ENCODE measurements at regions not wholly inside any gene's neighbourhood (a gene's known extent, or its start where the extent isn't known, plus 50 kb on each side); places are given as distances from the start of the nearest gene placed in this dataset.

DNA sequence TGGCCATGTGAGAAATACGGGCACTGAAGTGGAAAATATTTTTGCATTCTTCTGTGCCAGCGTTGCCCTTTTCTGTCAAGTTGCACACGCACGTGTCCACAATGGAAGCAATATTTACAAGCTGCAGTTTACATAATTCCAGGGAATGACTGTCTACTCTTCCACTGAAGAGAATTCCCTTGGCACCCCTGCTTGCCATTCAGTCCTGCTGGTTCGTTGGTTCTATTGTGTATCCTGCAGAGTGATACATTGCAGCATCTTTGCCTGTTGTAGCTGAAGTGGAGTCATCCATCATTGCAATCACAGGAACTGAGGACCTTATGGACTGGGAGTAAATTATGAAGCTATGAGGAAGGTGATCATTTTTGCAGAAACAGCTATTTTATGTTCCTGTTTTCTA lies 759.4 kb downstream of the ROBO2 start:
- Histone ChIP-seq H3K4me1 (no peaks in the 10 kb centered on the region), H3K36me3 (no peaks in the 10 kb centered on the region), H3K27me3 (replicated peaks in 1 of 7) (no peaks in the 10 kb centered on the region), H3K27ac (no peak overlapping the region), H3K9me3 (no peaks in the 10 kb centered on the region), H3K4me3 (no peak overlapping the region)
- no peak for DNase-seq
- TF ChIP-seq POLR2A (IDR thresholded peaks at IDR 0.05) (no peak), POLR2AphosphoS5 (IDR thresholded peaks at IDR 0.05) (no peak), CTCF (IDR thresholded peaks at IDR 0.05 in 8 of 11, conservative IDR thresholded peaks at IDR 0.05 in 3 of 11) (no peak)
- intact Hi-C loops (cut with DNase I; ENCODE audit: low total_unique reads): no loop called here
- 74 to 87% (median 81%) methylated on average over 5 of the region's 5 CpGs for WGBS, 5 donors

DNA sequence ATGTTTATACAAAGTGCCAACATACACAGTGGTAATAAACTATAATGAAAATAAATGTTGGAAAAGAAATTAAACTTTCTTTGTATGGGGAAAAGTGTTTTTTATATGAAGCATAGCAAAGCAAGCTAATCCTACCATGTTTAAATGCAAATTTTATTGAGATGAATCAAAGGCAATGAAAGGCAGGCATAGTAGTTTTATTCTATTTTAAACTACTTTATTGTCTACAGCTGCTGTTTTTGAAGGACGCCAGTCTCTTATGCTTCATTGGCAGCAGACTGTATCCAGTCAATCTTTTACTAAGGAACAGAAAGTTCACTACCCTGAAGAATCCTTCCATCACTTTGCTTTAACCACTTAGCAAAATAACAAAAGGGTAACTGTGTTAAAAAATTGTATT lies 761.0 kb downstream of the ROBO2 start:
- no peak for DNase-seq
- no peaks in the 10 kb centered on the region for H3K27me3 ChIP-seq (replicated peaks in 1 of 7)
- intact Hi-C loops (cut with DNase I; ENCODE audit: low total_unique reads): no loop called here
- no peak for TF ChIP-seq CTCF (IDR thresholded peaks at IDR 0.05 in 8 of 11, conservative IDR thresholded peaks at IDR 0.05 in 3 of 11)
- TF ChIP-seq POLR2A (IDR thresholded peaks at IDR 0.05): no peak
- TF ChIP-seq POLR2AphosphoS5 (IDR thresholded peaks at IDR 0.05): no peak
- 71 to 93% (median 80%) methylated on average over 1 of the region's 1 CpG for WGBS, 5 donors
- no peaks in the 10 kb centered on the region for H3K9me3 ChIP-seq
- no peak overlapping the region for H3K27ac ChIP-seq
- no peaks in the 10 kb centered on the region for H3K36me3 ChIP-seq
- H3K4me3 ChIP-seq: no peak overlapping the region
- no peaks in the 10 kb centered on the region for H3K4me1 ChIP-seq

- 88 to 96% (median 93%) methylated on average over 3 of the region's 3 CpGs for WGBS, 5 donors
- Histone ChIP-seq H3K9me3 (peaks cover 0 to 3% (median 0%) of the 10 kb centered on the region in 8 donors), H3K36me3 (no peaks in the 10 kb centered on the region), H3K27me3 (replicated peaks in 1 of 7) (no peaks in the 10 kb centered on the region), H3K4me1 (no peaks in the 10 kb centered on the region), H3K27ac (no peak overlapping the region), H3K4me3 (no peak overlapping the region)
- no peak for DNase-seq
- no peak for TF ChIP-seq POLR2A (IDR thresholded peaks at IDR 0.05)
- TF ChIP-seq CTCF (IDR thresholded peaks at IDR 0.05 in 8 of 11, conservative IDR thresholded peaks at IDR 0.05 in 3 of 11): no peak
- TF ChIP-seq POLR2AphosphoS5 (IDR thresholded peaks at IDR 0.05): no peak
- intact Hi-C loops (cut with DNase I; ENCODE audit: low total_unique reads): no loop called here
Observed at GRCh38 chr3:77807312-77807711, 767.4 kb downstream of the ROBO2 start.

GRCh38 chr3:77814845-77815244 lies 774.9 kb downstream of the ROBO2 start:
- Histone ChIP-seq H3K9me3 (no peaks in the 10 kb centered on the region), H3K4me1 (no peaks in the 10 kb centered on the region), H3K27me3 (replicated peaks in 1 of 7) (no peaks in the 10 kb centered on the region), H3K4me3 (no peak overlapping the region), H3K36me3 (no peaks in the 10 kb centered on the region), H3K27ac (no peak overlapping the region)
- TF ChIP-seq CTCF (IDR thresholded peaks at IDR 0.05 in 8 of 11, conservative IDR thresholded peaks at IDR 0.05 in 3 of 11) (no peak), POLR2AphosphoS5 (IDR thresholded peaks at IDR 0.05) (no peak), POLR2A (IDR thresholded peaks at IDR 0.05) (no peak)
- no peak for DNase-seq
- intact Hi-C loops (cut with DNase I; ENCODE audit: low total_unique reads): no loop called here
